GM19023 (cell line): ENCODE measurements at regions not wholly inside any gene's neighbourhood (a gene's known extent, or its start where the extent isn't known, plus 50 kb on each side); places are given as distances from the start of the nearest gene placed in this dataset.
"Not testable (repeated sequence)": the region's sequence is repeated elsewhere in the genome, so short reads cannot be mapped to it uniquely, and the experiment has no call there.

Source experiments
- ATAC-seq: cut with Tn5 transposase; IDR thresholded peaks from one replicate; pipeline ENCODE4 v1.9.1; 2021; ENCODE audit warnings: mild to moderate bottlenecking, moderate library complexity; ENCODE audit not compliant: unreplicated experiment

DNA sequence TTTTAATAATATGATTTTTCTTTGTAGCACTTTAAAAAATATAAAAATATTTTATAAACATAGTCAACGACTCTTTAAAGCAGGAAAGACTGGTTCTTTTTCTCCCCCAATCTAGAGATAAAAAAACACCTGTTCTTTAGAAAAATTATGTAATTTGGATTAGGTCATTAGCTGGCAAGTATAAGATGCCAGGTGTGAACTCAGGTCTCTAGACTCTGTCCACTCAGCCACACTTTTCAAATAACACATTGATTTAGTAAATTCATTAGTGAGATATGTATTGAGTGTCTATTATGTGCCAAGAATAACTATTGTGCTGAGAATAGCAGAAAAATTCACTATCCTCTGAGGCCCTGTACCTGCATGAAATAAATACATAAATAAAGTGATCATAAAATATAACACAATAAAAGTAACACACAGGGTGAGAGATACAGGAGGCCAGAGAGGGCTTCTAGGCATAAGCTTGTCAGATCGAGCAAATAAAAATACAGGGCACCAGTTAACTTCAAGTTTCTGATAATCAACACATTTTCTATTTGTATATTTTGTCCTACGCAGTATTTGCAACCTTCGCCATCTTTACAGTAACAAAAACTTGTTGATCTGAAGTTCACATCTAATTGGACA, 867.1 kb upstream of the GBE1 start:
- ATAC-seq: no peak

GRCh38 chr3:82627733-82628132, 866.3 kb upstream of the GBE1 start:
- no peak for ATAC-seq

DNA sequence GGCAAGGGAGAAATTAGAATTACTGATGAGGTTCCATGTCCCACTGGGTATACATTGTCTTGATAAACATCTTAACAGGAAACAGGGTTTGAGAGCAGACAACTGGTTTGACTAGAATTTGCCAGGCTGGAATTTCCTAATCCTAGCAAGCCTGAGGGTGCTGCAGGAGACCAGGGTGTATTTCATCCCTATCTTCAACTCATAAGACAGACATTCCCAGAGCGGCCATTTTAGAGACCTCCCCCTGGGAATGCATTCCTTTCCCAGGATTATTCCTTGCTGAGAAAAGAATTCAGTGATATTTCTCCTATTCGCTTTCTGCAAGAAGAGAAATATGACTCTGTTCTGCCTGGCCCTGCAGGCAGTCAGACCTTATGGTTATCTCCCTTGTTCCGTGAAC, 859.3 kb upstream of the GBE1 start:
- ATAC-seq: not testable (repeated sequence)

DNA sequence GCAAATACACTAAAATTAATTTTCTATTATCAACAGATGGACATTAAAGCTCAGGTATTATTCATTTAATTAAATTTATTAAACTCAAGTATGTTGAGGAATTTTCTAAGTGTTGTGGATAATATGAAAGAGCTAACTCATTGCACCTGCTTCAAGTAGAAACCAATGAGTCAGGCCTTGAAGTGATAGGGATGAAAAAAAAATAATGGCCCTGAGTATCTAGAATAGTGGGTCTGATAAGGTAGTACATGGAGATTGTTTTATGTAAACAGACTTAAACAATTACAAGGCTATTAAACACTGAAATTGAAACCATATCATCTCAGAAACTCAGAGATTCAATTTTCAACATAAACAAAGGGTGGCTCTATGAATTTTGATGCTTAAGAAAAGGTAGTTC, 857.1 kb upstream of the GBE1 start:
- no peak for ATAC-seq

DNA sequence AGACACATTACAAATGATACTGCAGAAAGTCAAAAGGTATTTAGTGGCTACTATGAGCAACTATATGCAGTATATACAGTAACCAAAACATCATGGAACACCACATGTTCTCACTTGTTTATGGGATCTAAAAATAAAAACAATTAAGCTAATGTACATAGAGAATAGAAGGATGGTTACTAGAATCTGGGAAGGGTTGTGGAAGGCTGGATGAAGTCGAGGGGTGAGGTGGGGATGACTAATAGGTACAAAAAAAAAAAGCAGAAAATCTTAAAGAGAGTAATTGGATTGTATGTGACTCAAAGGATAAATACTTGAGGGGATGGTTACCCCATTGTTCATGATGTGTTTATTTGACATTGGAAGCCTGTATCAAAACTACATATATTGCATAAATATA, 848.8 kb upstream of the GBE1 start:
- no peak for ATAC-seq

DNA sequence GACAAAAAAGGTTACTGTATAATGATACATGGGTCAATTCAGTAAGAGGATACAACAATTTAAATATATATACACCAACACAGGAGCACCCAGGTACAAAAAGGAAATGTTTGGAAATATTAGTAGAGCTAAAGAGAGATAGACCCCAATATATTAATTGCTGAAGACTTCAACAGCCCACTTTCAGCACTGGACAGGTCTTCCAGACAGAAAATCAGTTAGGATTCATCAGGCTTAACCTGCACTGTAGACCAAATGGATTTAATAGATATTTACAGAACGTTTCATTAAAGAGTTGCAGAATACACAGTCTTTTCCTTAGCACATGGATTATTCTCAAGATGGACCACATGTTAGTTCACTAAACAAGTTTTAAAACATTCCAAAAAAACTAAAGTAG, 845.9 kb upstream of the GBE1 start:
- ATAC-seq: no peak

DNA sequence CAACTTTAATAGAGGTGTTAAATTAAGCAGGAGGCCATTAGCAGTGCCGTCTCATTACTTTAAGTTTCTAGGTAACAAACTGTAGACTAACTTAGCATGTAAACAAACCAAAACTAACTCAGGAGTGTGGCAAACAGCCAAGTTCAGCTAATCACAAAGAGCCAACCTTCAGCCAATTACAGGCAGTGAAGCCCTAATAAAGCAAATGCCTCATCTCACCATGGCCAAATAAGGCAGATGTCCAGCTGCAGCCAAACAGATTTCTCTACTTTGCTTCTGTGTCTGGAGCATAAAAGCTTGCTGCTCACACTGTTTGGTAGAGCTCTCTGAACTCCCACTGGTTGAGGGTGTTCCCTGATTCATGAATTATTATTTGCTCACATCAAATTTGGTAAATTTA, 835.4 kb upstream of the GBE1 start:
- no peak for ATAC-seq

GRCh38 chr3:82595530-82595929, 834.1 kb upstream of the GBE1 start:
- no peak for ATAC-seq

- no peak for ATAC-seq
Observed at GRCh38 chr3:82587174-82587573, 825.7 kb upstream of the GBE1 start.

DNA sequence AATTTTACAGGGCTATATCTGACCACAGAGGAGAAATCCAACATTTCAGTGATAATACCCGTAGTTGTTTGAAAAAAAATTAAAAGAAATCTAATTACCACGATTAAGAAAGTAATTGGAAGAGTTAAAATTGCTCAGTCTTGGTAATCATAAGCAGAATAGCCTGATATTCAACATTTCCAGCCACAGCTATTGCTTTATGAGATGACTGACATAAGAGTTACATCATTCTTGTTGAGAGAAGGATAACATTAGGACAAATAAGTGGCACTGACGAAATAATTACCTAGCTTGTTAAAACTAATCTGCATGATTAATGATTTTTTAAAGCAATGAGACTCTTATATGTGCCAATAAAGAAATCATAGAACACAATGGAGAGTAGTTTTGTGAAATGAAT, 825.0 kb upstream of the GBE1 start:
- ATAC-seq: no peak

GRCh38 chr3:82586002-82586401, 824.6 kb upstream of the GBE1 start:
- ATAC-seq: not testable (repeated sequence)

DNA sequence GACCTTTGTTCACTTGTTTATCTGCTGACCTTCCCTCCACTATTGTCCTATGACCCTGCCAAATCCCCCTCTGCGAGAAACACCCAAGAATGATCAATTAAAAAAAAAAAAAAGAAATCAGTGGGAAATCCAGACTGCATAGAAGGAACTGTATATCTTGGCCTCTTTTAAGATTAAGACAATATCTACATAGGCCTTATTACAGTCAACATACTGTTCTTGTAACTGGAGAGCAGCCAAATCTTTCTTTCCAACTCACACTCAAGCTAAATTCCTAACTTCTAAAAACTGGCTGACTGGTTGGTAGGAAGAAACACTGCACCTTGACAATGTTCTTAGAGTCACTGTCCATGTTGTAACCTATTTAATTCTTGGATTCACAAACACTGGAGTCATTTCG, 824.1 kb upstream of the GBE1 start:
- ATAC-seq: not testable (repeated sequence)

DNA sequence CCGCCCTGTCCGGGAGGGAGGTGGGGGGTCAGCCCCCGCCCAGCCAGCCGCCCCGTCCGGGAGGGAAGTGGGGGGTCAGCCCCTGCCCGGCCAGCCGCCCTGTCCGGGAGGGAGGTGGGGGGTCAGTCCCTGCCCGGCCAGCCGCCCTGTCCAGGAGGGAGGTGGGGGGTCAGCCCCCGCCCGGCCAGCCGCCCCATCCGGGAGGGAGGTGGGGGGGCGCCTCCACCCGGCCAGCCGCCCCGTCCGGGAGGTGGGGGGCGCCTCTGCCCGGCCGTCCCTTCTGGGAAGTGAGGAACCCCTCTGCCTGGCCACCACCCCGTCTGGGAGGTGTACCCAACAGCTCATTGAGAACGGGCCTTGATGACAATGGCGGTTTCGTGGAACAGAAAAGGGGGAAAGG, 823.4 kb upstream of the GBE1 start:
- ATAC-seq: not testable (repeated sequence)

DNA sequence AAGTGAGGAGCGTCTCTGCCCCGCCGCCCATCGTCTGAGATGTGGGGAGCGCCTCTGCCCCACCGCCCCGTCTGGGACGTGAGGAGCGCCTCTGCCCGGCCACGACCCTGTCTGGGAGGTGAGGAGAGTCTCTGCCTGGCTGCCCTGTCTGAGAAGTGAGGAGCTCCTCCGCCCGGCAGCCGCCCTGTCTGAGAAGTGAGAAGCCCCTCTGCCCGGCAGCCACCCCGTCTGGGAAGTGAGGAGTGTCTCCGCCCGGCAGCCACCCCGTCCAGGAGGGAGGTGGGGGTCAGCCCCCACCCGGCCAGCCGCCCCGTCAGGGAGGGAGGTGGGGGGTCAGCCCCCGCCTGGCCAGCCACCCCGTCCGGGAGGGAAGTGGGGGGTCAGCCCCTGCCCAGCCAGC, 823.0 kb upstream of the GBE1 start:
- ATAC-seq: not testable (repeated sequence)

- no peak for ATAC-seq
Observed at GRCh38 chr3:82581350-82581749, 819.9 kb upstream of the GBE1 start.

DNA sequence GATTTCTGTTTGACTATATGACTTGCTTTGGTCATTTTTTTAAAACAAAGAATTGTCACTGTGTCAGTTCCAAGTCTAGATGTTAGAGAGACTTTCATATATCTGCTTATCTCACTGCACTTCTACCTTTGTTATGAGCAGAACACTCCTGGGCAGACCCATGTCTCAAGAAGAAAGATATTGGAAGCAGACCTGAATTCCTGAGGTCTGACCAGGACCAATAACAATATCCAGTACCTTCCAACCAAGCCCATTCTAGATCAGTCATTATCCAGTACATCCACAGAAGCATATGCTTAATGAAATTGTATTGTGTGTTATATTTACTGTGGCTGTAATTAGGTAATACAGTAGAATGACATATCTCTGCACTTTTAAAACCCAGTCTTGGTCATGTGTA, 811.3 kb upstream of the GBE1 start:
- no peak for ATAC-seq

DNA sequence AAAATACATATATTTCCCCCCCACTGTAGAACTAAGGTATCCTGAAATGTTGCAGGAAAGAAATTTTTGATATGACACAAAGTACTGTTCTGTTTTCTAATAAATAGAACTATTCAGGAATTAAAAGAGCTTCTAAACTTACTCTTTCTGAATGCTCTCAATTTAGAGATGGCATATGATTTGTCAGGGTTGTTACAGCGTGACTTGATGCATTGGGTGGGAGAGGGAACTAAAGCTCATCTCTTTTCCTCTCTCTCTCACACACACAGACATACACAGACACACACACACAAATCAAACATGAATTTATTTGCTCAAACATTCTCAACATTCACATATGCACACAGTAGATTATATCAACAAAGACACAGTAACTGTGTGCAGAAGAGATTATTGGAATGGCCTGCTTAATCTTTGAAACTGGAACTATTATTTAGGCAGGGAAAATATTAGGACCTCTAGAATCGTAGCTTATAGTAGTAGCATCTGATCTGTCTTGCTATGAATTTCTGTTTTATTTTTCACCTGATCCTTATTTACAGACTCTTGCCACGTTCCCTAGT, 807.4 kb upstream of the GBE1 start:
- no peak for ATAC-seq

DNA sequence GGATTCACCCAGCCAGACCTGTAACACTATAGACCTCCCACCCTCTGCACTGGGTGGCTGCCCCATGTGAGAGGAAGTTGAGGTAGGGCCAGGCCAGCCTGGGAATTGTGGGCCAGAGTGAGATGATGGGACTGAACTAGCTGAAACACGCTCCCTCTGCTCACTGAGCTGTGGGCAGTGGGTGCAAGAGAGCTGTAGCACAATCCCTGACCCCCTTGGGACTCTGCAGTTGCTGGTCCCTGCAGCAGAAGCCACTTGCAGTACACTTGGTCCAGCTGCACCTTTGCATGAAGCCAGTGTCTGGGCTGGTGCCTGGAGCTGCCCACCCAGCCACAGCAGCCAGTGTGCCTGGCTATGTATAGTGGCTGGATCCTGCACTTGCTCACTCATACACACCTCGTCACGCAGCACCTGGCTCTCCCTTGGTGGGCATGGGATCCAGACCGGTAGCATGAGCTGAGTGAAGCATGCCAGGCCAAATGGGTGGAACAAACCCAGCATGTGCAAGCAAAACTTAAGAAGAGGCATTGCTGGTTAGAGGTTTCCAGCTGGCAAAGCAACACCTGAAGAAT, 805.7 kb upstream of the GBE1 start:
- no peak for ATAC-seq

GRCh38 chr3:82562896-82563295, 801.5 kb upstream of the GBE1 start:
- ATAC-seq: no peak

GRCh38 chr3:82561784-82562183, 800.3 kb upstream of the GBE1 start:
- no peak for ATAC-seq

- no peak for ATAC-seq
Observed at GRCh38 chr3:82558081-82558480, 796.6 kb upstream of the GBE1 start.

DNA sequence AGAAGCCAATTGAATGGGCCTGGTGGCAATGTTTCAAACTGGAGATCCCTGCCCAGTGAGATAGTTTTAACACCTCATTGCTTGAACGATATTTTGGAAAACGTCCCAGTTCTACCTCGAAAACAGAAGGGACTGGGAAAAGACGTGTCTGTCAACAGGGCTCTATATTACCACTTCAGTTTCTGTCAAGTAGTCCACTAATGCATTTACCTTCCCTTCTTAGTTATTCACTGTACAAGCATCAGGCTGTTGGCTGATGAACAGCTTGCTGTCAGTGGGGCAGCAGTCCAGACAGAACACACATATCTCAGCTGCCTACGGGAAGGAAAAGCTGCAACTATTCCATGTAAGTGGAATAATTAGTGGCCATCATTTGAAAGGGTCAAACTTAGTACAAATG, 794.7 kb upstream of the GBE1 start:
- no peak for ATAC-seq

DNA sequence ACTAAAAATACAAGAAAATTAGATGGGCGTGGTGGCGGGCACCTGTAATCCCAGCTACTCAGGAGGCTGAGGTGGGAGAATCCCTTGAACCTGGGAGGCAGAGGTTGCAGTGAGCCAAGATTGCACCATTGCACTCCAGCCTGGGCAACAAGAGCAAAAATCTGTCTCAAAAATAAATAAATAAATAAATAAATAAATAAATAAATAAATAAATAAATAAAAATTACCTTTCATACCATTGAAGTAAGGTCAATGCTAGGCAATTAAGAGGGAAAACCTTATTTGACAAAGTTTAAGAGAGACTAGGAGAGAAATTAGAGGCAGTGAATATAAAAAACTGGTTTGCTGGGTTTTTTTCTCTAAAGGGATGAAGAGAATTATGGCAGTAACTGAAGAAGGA, 781.1 kb upstream of the GBE1 start:
- ATAC-seq: not testable (repeated sequence)
